HL-60 (cell line): ENCODE measurements at regions not wholly inside any gene's neighbourhood (a gene's known extent, or its start where the extent isn't known, plus 50 kb on each side); places are given as distances from the start of the nearest gene placed in this dataset.
"Not testable (repeated sequence)": the region's sequence is repeated elsewhere in the genome, so short reads cannot be mapped to it uniquely, and the experiment has no call there.

Source experiments
- GABPA ChIP-seq: IDR thresholded peaks from 2 replicates; pipeline ENCODE4 v1.6.1; 2012; ENCODE audit warnings: low read depth
- POLR2AphosphoS5 ChIP-seq: IDR thresholded peaks from 2 replicates; pipeline ENCODE4 v1.6.1; 2012; ENCODE audit warnings: low read depth
- SPI1 ChIP-seq: IDR thresholded peaks from 2 replicates; pipeline ENCODE4 v1.6.1; 2012; ENCODE audit warnings: low read depth, mild to moderate bottlenecking, borderline replicate concordance
- TF ChIP-seq, protein P1 (sequence below): IDR thresholded peaks from one replicate; pipeline ENCODE4 v1.5.1; 2011; ENCODE audit warnings: low read length, control low read depth, inconsistent platforms; ENCODE audit not compliant: insufficient read depth
- TF ChIP-seq, protein P2 (sequence below): IDR thresholded peaks from 2 replicates; pipeline ENCODE4 v1.6.1; 2012; ENCODE audit warnings: low read depth; ENCODE audit not compliant: insufficient replicate concordance

DNA sequence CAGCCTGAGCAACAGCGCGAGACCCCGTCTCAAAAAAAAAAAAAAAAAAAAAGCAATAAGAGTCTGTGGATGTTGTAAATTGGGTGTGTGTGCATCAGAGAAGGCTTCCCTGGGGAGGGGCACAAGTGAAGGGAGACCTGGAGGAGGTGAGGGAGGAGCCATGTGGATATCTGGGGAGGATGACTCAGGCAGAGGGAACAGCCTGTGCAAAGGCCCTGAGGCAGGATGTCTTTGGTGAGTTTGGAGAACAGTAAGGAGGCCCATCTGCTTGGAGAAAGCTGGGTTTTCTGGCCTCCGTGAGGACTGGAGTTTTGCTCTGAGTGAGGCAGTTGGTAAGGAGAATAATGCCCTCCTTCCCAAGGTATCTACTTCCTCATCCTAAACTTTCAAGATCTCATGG, 81.9 kb upstream of the ADGRL1 start:
- TF ChIP-seq, protein P1, sequence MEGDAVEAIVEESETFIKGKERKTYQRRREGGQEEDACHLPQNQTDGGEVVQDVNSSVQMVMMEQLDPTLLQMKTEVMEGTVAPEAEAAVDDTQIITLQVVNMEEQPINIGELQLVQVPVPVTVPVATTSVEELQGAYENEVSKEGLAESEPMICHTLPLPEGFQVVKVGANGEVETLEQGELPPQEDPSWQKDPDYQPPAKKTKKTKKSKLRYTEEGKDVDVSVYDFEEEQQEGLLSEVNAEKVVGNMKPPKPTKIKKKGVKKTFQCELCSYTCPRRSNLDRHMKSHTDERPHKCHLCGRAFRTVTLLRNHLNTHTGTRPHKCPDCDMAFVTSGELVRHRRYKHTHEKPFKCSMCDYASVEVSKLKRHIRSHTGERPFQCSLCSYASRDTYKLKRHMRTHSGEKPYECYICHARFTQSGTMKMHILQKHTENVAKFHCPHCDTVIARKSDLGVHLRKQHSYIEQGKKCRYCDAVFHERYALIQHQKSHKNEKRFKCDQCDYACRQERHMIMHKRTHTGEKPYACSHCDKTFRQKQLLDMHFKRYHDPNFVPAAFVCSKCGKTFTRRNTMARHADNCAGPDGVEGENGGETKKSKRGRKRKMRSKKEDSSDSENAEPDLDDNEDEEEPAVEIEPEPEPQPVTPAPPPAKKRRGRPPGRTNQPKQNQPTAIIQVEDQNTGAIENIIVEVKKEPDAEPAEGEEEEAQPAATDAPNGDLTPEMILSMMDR: not testable (repeated sequence)
- TF ChIP-seq, protein P2, sequence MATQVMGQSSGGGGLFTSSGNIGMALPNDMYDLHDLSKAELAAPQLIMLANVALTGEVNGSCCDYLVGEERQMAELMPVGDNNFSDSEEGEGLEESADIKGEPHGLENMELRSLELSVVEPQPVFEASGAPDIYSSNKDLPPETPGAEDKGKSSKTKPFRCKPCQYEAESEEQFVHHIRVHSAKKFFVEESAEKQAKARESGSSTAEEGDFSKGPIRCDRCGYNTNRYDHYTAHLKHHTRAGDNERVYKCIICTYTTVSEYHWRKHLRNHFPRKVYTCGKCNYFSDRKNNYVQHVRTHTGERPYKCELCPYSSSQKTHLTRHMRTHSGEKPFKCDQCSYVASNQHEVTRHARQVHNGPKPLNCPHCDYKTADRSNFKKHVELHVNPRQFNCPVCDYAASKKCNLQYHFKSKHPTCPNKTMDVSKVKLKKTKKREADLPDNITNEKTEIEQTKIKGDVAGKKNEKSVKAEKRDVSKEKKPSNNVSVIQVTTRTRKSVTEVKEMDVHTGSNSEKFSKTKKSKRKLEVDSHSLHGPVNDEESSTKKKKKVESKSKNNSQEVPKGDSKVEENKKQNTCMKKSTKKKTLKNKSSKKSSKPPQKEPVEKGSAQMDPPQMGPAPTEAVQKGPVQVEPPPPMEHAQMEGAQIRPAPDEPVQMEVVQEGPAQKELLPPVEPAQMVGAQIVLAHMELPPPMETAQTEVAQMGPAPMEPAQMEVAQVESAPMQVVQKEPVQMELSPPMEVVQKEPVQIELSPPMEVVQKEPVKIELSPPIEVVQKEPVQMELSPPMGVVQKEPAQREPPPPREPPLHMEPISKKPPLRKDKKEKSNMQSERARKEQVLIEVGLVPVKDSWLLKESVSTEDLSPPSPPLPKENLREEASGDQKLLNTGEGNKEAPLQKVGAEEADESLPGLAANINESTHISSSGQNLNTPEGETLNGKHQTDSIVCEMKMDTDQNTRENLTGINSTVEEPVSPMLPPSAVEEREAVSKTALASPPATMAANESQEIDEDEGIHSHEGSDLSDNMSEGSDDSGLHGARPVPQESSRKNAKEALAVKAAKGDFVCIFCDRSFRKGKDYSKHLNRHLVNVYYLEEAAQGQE: not testable (repeated sequence)
- TF ChIP-seq POLR2AphosphoS5, GABPA, SPI1: not testable (repeated sequence)
